H1 (cell line): ENCODE measurements at regions not wholly inside any gene's neighbourhood (a gene's known extent, or its start where the extent isn't known, plus 50 kb on each side); places are given as distances from the start of the nearest gene placed in this dataset.

Source experiments
- CTCF ChIA-PET: fragments of 300-600 bp; sonication (Branson Sonifier 250); formaldehyde crosslinking; loops from one replicate; lab custom pipeline; 2021; ENCODE audit not compliant: partially characterized antibody; lab: Charles Lee
- POLR2A ChIA-PET: fragments of 300-600 bp; sonication (Branson Sonifier 250); formaldehyde crosslinking; loops from one replicate; lab custom pipeline; 2021; ENCODE audit warnings: inconsistent platforms; ENCODE audit not compliant: partially characterized antibody; lab: Charles Lee
- DNase-seq, 2 experiments: peaks; one replicate each; pipeline versions ENCODE4 v3.0.0 to v3.0.0-alpha.2; 2010 to 2022; ENCODE audit warnings: low spot score in 2 of 2, low read depth in 1 of 2, mixed read lengths in 1 of 2
- FAIRE-seq: peaks from 2 replicates; lab custom pipeline; 2011; peaks lifted over from hg19 to GRCh38; lab: Jason Lieb, UNC
- H2AFZ ChIP-seq: 2 replicates; pipeline ENCODE4 v1.8.1; 2012; ENCODE audit warnings: low read length, inconsistent platforms
- H2AK5ac ChIP-seq: 2 replicates; pipeline ENCODE4 v1.6.1; 2013; ENCODE audit warnings: low read depth, low read length
- H2BK120ac ChIP-seq: replicated peaks from 2 replicates; pipeline ENCODE3; 2013; ENCODE audit warnings: low read depth, low read length, inconsistent platforms
- H2BK12ac ChIP-seq: 2 replicates; pipeline ENCODE4 v1.6.1; 2013; ENCODE audit warnings: low read depth, low read length
- H2BK15ac ChIP-seq: 2 replicates; pipeline ENCODE4 v1.6.1; 2013; ENCODE audit warnings: low read length
- H2BK20ac ChIP-seq: 2 replicates; pipeline ENCODE4 v1.6.1; 2013; ENCODE audit warnings: low read length
- H2BK5ac ChIP-seq: 2 replicates; pipeline ENCODE4 v1.6.1; 2013; ENCODE audit warnings: low read depth, low read length
- H3K14ac ChIP-seq: 2 replicates; pipeline ENCODE4 v1.6.1; 2013; ENCODE audit warnings: inconsistent platforms; ENCODE audit not compliant: insufficient read length
- H3K18ac ChIP-seq: 2 replicates; pipeline ENCODE4 v1.6.1; 2013; ENCODE audit warnings: low read length; ENCODE audit errors: extremely low read depth
- H3K23ac ChIP-seq: 2 replicates; pipeline ENCODE4 v1.6.1; 2013; ENCODE audit warnings: inconsistent platforms; ENCODE audit not compliant: insufficient read length
- H3K23me2 ChIP-seq: 2 replicates; pipeline ENCODE4 v1.6.1; 2013; ENCODE audit warnings: low read depth, low read length
- H3K27ac ChIP-seq: 2 replicates; pipeline ENCODE4 v1.6.1; 2011; ENCODE audit warnings: low read depth, low read length, inconsistent platforms
- H3K27me3 ChIP-seq, 4 experiments: replicated peaks in 1 of 4; 1 replicate in 1 of 4; 2 replicates in 3 of 4; pipeline versions ENCODE4 v1.6.1 to v1.8.1; 2011 to 2013; ENCODE audit warnings: low read length in 3 of 4, mild to moderate bottlenecking in 3 of 4, inconsistent platforms in 2 of 4, mixed read lengths in 2 of 4, moderate library complexity in 1 of 4; ENCODE audit not compliant: control insufficient read depth in 3 of 4, insufficient read depth in 3 of 4; ENCODE audit errors: extremely low read depth in 1 of 4
- H3K36me3 ChIP-seq, 4 experiments: 2 replicates each; pipeline versions ENCODE4 v1.6.1 to v1.8.1; 2011 to 2013; ENCODE audit warnings: mild to moderate bottlenecking in 4 of 4, low read length in 3 of 4, moderate library complexity in 2 of 4, control low read depth in 1 of 4, inconsistent platforms in 1 of 4; ENCODE audit not compliant: insufficient read depth in 4 of 4, control insufficient read depth in 2 of 4
- H3K4ac ChIP-seq: replicated peaks from 2 replicates; pipeline ENCODE3; 2013; ENCODE audit warnings: low read length, low read depth, mixed read lengths, inconsistent platforms; ENCODE audit not compliant: insufficient read length
- H3K4me1 ChIP-seq, 4 experiments: replicated peaks in 1 of 4; 1 replicate in 1 of 4; 2 replicates in 3 of 4; pipeline versions ENCODE4 v1.6.1 to v1.8.1; 2011 to 2013; ENCODE audit warnings: low read length in 3 of 4, inconsistent platforms in 2 of 4, mixed read lengths in 1 of 4; ENCODE audit not compliant: insufficient read depth in 4 of 4, control insufficient read depth in 3 of 4
- H3K4me2 ChIP-seq, 2 experiments: 2 replicates each; pipeline versions ENCODE4 v1.6.1 to v1.8.1; 2011 to 2013; ENCODE audit warnings: low read depth in 2 of 2, low read length in 2 of 2, control low read depth in 1 of 2, inconsistent platforms in 1 of 2, mild to moderate bottlenecking in 1 of 2; ENCODE audit not compliant: insufficient read depth in 1 of 2
- H3K4me3 ChIP-seq, 4 experiments: fragments of 200-600, 300-600 bp in 1 of 4; sonication (generic), shearing (Covaris generic), sonication (Bioruptor Twin) in 1 of 4; 2 replicates each; pipeline versions ENCODE4 v1.5.1 to v1.8.1; 2011 to 2016; ENCODE audit warnings: low read length in 4 of 4, low read depth in 3 of 4, control low read depth in 2 of 4, inconsistent platforms in 2 of 4, mild to moderate bottlenecking in 2 of 4, mixed read lengths in 1 of 4, moderate library complexity in 1 of 4; ENCODE audit not compliant: insufficient read depth in 2 of 4; ENCODE audit errors: extremely low read depth in 1 of 4
- H3K56ac ChIP-seq: replicated peaks from 2 replicates; pipeline ENCODE3; 2013; ENCODE audit warnings: low read depth, mild to moderate bottlenecking, mixed read lengths, low read length, inconsistent platforms; ENCODE audit not compliant: insufficient read length
- H3K79me1 ChIP-seq: 2 replicates; pipeline ENCODE4 v1.6.1; 2013; ENCODE audit warnings: low read depth, low read length, control low read depth
- H3K79me2 ChIP-seq, 2 experiments: 2 replicates each; pipeline versions ENCODE4 v1.6.1 to v1.8.1; 2012 to 2013; ENCODE audit warnings: low read length in 2 of 2, mild to moderate bottlenecking in 2 of 2, inconsistent platforms in 1 of 2; ENCODE audit not compliant: insufficient read depth in 2 of 2, control insufficient read depth in 1 of 2
- H3K9ac ChIP-seq, 4 experiments: replicated peaks in 1 of 4; 1 replicate in 1 of 4; 2 replicates in 3 of 4; pipeline versions ENCODE4 v1.6.1 to v1.8.1; 2011 to 2013; ENCODE audit warnings: low read depth in 3 of 4, low read length in 3 of 4, control low read depth in 2 of 4, mild to moderate bottlenecking in 2 of 4, moderate library complexity in 2 of 4, inconsistent platforms in 1 of 4; ENCODE audit errors: extremely low read depth in 1 of 4
- H3K9me3 ChIP-seq, 2 experiments: 2 replicates each; pipeline versions ENCODE4 v1.6.1 to v1.8.1; 2012 to 2013; ENCODE audit warnings: mild to moderate bottlenecking in 2 of 2, moderate library complexity in 2 of 2, control low read depth in 1 of 2, inconsistent platforms in 1 of 2, low read depth in 1 of 2, low read length in 1 of 2, mixed read lengths in 1 of 2; ENCODE audit not compliant: insufficient read depth in 2 of 2
- H4K20me1 ChIP-seq, 2 experiments: replicated peaks in 1 of 2; 2 replicates each; pipeline versions ENCODE3 to v1.8.1; 2011 to 2013; ENCODE audit warnings: inconsistent platforms in 2 of 2, low read length in 2 of 2, mild to moderate bottlenecking in 1 of 2; ENCODE audit not compliant: insufficient read depth in 2 of 2, control insufficient read depth in 1 of 2
- H4K5ac ChIP-seq: 2 replicates; pipeline ENCODE4 v1.6.1; 2013; ENCODE audit warnings: low read length, low read depth, mixed read lengths, inconsistent platforms; ENCODE audit not compliant: insufficient read length
- H4K8ac ChIP-seq: 2 replicates; pipeline ENCODE4 v1.8.0; 2013; ENCODE audit warnings: mild to moderate bottlenecking, moderate library complexity, low read length, inconsistent platforms; ENCODE audit not compliant: insufficient read depth; ENCODE audit errors: extremely low read depth
- H4K91ac ChIP-seq: replicated peaks from 2 replicates; pipeline ENCODE3; 2013; ENCODE audit warnings: low read length, mixed read lengths, inconsistent platforms; ENCODE audit not compliant: insufficient read length
- BACH1 ChIP-seq: IDR thresholded peaks from 2 replicates; pipeline ENCODE4 v1.6.1; 2012; ENCODE audit warnings: low read length, improper control_type of control experiment
- BRCA1 ChIP-seq: IDR thresholded peaks from 2 replicates; pipeline ENCODE4 v1.6.1; 2012; ENCODE audit warnings: low read depth, low read length, improper control_type of control experiment
- CHD2 ChIP-seq: IDR thresholded peaks from 2 replicates; pipeline ENCODE4 v1.6.1; 2012; ENCODE audit warnings: low read length, improper control_type of control experiment
- GTF2F1 ChIP-seq: IDR thresholded peaks from 2 replicates; pipeline ENCODE4 v1.6.1; 2012; ENCODE audit warnings: low read depth, low read length, improper control_type of control experiment, borderline replicate concordance
- HDAC6 ChIP-seq: IDR thresholded peaks from one replicate; pipeline ENCODE4 v1.7.1; 2012; ENCODE audit warnings: low read depth, mild to moderate bottlenecking, inconsistent platforms, low read length, moderate library complexity
- NANOG ChIP-seq: IDR thresholded peaks from 2 replicates; pipeline ENCODE4 v1.6.1; 2011; ENCODE audit warnings: low read length, low read depth, mild to moderate bottlenecking, inconsistent platforms; ENCODE audit not compliant: insufficient read depth, poor library complexity, severe bottlenecking
- RFX5 ChIP-seq: IDR thresholded peaks from 2 replicates; pipeline ENCODE4 v1.6.1; 2011; ENCODE audit warnings: low read depth, low read length, improper control_type of control experiment, borderline replicate concordance
- RXRA ChIP-seq: IDR thresholded peaks from 2 replicates; pipeline ENCODE4 v1.6.1; 2011; ENCODE audit warnings: low read depth, mild to moderate bottlenecking, low read length, moderate library complexity; ENCODE audit not compliant: insufficient read depth
- SAP30 ChIP-seq: fragments of 300-600 bp; sonication (generic); IDR thresholded peaks from 2 replicates; pipeline ENCODE4 v1.7.1; 2012; ENCODE audit warnings: low read length, moderate library complexity, mild to moderate bottlenecking, inconsistent platforms; ENCODE audit not compliant: insufficient read depth, insufficient replicate concordance
- SP1 ChIP-seq: IDR thresholded peaks from 2 replicates; pipeline ENCODE4 v1.6.1; 2011; ENCODE audit warnings: low read depth, low read length
- TAF1 ChIP-seq: IDR thresholded peaks from 2 replicates; pipeline ENCODE4 v1.6.1; 2011; ENCODE audit warnings: mild to moderate bottlenecking, low read depth, low read length
- TAF7 ChIP-seq: optimal IDR thresholded peaks from 2 replicates; pipeline ENCODE3; 2011; ENCODE audit warnings: low read depth, mild to moderate bottlenecking, inconsistent platforms, low read length, moderate library complexity, borderline replicate concordance
- TF ChIP-seq, protein P1 (sequence below): IDR thresholded peaks from 2 replicates; pipeline ENCODE4 v1.6.1; 2012; ENCODE audit warnings: inconsistent platforms
- TF ChIP-seq, protein P2 (sequence below), 3 experiments: IDR thresholded peaks; 1 replicate in 2 of 3; 2 replicates in 1 of 3; pipeline versions ENCODE4 v1.5.1 to v1.6.1; 2011; ENCODE audit warnings: low read length in 3 of 3, mild to moderate bottlenecking in 3 of 3, inconsistent platforms in 2 of 3, low read depth in 1 of 3, moderate library complexity in 1 of 3; ENCODE audit not compliant: insufficient read depth in 1 of 3; ENCODE audit errors: control extremely low read depth in 1 of 3

DNA sequence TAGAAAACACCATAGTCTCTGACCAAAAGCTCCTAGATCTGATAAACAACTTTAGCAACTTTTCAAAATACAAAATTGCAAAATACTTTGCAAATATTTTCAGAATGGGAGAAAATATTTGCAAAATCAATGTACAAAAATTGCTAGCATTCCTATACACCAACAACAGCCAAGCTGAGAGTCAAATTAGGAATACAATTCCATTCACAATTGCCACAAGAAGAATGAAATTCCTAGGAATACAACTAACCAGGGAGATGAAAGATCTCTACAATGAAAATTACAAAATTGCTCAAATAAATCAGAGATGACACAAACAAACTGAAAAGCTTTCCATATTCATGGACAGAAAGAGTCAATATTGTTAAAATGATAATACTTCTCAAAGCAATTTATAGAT, 327.0 kb upstream of the ZC3H15 start:
- Histone ChIP-seq H3K23ac (no peak overlapping the region), H3K79me1 (no peaks in the 10 kb centered on the region), H4K8ac (no peak overlapping the region), H3K79me2 (no peaks in the 10 kb centered on the region), H3K9me3 (peaks cover 0 to 2% of the 10 kb centered on the region in 2 experiments; a peak in 2 of 4 replicates), H2BK120ac (no peak overlapping the region), H2BK15ac (no peak overlapping the region), H2BK5ac (no peak overlapping the region), H2BK20ac (no peak overlapping the region), H3K4me1 (no peaks in the 10 kb centered on the region; a peak in 2 of 7 replicates), H2BK12ac (no peak overlapping the region), H3K18ac (no peak overlapping the region), H3K27ac (no peak overlapping the region), H3K4me2 (no peak overlapping the region), H4K5ac (no peak overlapping the region), H3K56ac (no peak overlapping the region), H2AFZ (no peak overlapping the region), H3K9ac (no peak overlapping the region), H3K4me3 (no peak overlapping the region), H4K91ac (no peak overlapping the region), H2AK5ac (no peak overlapping the region), H3K14ac (no peak overlapping the region), H3K36me3 (no peaks in the 10 kb centered on the region; a peak in 2 of 8 replicates), H4K20me1 (no peaks in the 10 kb centered on the region), H3K27me3 (no peaks in the 10 kb centered on the region), H3K23me2 (no peaks in the 10 kb centered on the region; the same call in 1 of the 2 replicates), H3K4ac (no peak overlapping the region)
- POLR2A ChIA-PET = no interaction called here
- FAIRE-seq (no peak), DNase-seq (no peak)
- CTCF ChIA-PET = no interaction called here
- TF ChIP-seq SAP30 = no peak
- no peak for TF ChIP-seq BACH1
- TF ChIP-seq, protein P1, sequence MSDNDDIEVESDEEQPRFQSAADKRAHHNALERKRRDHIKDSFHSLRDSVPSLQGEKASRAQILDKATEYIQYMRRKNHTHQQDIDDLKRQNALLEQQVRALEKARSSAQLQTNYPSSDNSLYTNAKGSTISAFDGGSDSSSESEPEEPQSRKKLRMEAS = no peak
- TF ChIP-seq BRCA1 = no peak
- TF ChIP-seq, protein P2, sequence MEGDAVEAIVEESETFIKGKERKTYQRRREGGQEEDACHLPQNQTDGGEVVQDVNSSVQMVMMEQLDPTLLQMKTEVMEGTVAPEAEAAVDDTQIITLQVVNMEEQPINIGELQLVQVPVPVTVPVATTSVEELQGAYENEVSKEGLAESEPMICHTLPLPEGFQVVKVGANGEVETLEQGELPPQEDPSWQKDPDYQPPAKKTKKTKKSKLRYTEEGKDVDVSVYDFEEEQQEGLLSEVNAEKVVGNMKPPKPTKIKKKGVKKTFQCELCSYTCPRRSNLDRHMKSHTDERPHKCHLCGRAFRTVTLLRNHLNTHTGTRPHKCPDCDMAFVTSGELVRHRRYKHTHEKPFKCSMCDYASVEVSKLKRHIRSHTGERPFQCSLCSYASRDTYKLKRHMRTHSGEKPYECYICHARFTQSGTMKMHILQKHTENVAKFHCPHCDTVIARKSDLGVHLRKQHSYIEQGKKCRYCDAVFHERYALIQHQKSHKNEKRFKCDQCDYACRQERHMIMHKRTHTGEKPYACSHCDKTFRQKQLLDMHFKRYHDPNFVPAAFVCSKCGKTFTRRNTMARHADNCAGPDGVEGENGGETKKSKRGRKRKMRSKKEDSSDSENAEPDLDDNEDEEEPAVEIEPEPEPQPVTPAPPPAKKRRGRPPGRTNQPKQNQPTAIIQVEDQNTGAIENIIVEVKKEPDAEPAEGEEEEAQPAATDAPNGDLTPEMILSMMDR (IDR thresholded peaks at IDR 0.05; ENCODE audit: control extremely low read depth in 1 of 3, insufficient read depth in 1 of 3, low read depth in 1 of 3, low read length in 3 of 3) = no peak
- TF ChIP-seq RXRA = no peak
- TF ChIP-seq TAF1 = no peak
- TF ChIP-seq HDAC6 = no peak
- TF ChIP-seq CHD2 = no peak
- TF ChIP-seq NANOG = no peak
- TF ChIP-seq RFX5 = no peak
- no peak for TF ChIP-seq GTF2F1
- TF ChIP-seq TAF7 = no peak
- no peak for TF ChIP-seq SP1
